Left kidney (tissue), 1 donor: ENCODE measurements at regions not wholly inside any gene's neighbourhood (a gene's known extent, or its start where the extent isn't known, plus 50 kb on each side); places are given as distances from the start of the nearest gene placed in this dataset.

Experiments
- DNase-seq: peaks from one replicate; pipeline ENCODE4 v3.0.0-alpha.2; 2013

DNA sequence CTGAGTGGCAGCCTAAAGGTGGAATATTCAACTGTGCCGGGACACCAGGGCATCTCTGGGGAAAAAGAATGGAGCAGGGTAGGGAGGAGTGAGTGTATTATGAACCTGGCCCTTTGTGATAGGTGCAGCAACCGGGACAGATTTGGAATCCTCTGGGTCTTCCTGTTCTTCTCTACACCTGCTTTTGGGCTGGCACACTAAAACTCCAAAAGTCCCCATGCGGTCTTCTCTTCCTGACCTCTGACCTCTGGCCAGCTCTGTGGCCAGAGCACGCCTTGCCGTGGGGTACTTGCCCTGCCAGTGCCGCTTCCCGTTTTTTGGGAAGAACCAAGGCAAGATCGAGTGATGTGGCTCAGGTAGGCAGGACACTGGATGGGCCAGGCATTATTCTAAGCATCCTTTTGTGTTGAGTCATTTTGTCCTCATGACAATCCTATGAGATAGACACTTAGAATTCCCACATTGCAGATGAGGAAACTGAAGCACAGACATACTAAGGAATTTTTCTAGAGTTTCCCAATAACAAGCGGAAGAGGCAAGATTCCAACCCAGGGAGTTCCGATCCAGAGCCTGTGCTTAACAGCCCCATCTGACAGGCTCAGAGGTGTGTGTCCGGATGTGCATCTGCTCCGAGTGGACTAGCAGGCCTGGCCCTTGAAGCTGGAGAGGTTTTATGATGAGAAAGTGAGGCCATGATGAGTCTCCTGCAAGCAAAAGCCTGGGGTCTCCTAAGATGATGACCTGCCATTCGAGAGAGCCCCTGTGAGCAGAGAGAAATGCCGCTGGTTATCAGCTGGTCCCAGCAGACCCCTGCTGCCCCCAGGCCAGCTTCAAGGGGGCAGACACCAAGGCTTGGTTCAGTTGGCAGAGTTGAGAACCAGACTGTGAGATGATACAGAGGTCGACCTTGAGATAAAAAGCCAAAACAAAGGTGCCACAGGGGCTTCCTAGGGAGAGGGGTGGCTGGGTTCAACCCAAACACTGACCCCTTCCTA is 67.9 kb upstream of the ESRRB start:
- DNase-seq = no peak

DNA sequence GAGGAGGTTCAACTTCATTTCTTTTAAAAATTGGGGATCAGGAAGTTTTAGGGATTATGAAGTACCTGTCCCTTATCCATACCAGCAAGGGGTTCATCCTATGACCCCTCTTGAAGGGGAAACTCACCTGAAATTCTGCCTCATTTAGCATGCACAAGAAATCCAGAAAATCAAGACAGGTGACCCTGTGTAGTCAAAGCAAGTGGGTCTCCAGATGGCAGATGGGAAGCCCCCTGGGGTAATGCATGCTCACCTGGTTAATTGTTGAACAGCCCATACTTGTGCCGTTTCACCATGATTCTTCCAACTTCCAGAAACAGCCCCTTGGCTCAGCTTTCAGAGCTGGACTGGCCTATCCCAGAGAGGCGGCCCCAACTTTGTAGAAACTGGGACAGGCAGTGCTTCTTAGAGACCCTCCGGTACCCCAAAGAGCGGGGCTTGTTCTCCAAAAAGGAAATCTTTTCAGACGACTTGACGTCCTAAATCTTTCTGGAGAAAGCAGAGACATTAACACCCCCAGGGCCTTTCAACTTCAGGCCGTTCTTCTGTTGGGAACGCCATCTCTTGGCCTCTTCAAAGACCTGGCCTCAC is 66.3 kb upstream of the ESRRB start:
- no peak for DNase-seq

DNA sequence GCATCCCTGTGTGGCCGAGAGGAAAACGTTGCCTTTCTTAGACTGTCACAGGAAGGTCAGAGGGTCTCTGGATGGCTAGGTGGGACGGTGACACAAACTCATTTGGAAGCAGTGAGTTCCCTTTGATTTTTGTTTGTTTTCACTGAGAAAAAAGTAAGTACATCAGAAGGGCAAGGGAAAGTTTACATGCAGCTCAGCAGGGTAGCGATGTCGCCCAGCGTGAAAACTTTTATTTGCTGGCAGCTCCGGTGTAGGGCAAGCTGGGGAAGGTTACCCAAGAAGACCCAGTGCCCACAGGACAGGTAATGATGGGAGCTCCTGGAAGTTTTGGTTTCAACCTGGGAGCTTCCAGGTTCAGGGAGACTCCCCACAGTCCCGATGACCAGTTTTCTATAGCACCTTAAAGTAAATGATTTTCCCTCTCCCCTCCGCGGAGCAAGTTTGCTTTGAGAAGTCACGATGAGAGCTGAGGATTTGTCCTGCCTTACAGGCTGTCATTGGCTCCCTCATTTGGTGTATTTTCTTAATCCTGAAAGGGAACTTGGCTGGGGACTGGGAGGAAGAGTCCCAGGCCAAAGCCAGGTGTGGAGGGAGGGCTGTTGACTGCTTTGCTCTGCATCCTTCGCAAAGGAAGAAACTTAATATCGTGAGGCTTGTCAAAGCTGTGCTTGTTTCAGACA is 64.7 kb upstream of the ESRRB start:
- DNase-seq = no peak

DNA sequence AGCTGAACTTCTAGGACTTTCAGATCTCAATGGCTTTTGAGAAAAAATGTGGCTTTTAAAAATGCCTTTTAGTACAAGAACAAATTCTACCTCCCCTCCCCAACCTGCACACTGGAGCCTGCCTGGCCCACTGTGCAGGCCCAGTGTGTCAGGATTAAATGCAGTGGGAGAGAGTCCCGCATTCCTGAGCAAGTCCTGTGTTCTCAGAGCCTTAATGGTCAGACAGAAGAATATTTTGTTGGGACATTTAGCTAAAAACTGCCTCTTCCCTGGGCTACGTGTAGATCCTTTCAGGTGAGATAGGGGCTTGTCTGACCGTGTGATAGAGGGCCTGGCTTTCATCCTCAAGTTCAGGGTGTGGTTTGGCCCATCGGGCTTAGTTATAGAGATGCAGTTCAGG is 63.1 kb upstream of the ESRRB start:
- no peak for DNase-seq

DNA sequence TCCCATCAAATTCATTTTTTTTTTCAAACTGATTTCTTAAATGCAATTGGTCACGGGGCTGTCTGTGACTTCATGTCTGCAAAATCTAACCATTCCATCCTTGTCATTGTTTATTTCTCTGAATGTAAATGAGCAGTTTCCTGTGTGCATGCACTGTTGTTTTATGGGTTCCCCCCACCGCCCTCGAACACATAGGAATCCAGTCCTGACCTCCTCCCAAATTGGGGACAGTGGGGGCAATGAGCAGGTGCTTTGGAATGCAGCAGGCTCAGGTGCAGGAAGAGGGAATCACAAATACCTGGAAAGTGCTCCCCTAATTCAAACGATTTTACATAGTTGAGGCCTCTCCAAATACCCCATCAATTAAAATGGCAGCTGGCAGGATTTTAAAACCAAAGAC is 62.6 kb upstream of the ESRRB start:
- DNase-seq = no peak

DNA sequence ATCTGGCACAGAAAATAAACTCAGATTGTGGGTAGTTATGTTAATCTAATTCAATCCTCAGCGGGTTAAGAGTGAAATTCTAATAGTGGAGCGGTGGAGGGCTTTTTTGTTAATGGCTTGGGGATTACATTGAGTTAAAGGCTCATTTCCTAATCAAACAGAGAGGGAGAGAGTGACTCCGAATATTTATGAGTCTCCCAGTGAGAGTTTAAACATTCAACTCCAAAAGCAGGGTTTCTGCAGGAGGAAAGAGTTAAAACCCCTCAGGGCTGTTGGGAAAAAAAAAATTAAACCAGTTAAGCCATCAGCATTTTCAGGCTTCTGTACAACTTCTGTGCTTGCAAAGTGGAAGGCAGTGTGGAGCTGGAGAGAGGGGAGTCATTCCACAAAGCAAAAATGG is 62.1 kb upstream of the ESRRB start:
- no peak for DNase-seq

DNA sequence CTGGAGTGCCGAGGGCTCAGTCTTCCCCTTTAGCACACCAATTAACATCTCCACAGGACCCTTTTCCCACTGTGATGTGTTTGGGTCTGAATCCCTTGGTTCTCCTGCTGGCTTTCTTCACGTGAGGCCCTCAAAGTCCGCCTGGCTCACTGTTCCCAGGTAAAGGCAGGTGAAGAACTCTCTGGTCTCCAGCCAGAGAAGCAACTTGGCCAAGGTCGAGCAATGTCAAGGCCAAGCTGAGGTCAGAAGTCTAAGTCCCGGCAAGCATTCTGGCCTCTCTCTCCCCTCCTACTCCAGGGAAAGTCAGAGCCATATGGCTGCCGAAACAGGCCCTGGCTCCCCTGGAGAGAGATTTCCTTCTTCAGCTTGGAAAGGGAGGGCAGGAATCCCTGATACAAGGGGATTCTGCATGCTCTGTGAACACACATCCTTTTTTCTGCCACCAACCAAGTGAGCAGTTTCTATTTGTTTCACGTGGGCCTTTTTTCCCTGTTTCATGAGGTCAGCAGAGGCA is 61.4 kb upstream of the ESRRB start:
- DNase-seq = no peak

GRCh38 chr14:76320486-76320885 is 55.5 kb upstream of the ESRRB start:
- no peak for DNase-seq

GRCh38 chr14:76320975-76321374 is 55.0 kb upstream of the ESRRB start:
- no peak for DNase-seq

GRCh38 chr14:76322594-76323220 is 53.2 kb upstream of the ESRRB start:
- DNase-seq = no peak

DNA sequence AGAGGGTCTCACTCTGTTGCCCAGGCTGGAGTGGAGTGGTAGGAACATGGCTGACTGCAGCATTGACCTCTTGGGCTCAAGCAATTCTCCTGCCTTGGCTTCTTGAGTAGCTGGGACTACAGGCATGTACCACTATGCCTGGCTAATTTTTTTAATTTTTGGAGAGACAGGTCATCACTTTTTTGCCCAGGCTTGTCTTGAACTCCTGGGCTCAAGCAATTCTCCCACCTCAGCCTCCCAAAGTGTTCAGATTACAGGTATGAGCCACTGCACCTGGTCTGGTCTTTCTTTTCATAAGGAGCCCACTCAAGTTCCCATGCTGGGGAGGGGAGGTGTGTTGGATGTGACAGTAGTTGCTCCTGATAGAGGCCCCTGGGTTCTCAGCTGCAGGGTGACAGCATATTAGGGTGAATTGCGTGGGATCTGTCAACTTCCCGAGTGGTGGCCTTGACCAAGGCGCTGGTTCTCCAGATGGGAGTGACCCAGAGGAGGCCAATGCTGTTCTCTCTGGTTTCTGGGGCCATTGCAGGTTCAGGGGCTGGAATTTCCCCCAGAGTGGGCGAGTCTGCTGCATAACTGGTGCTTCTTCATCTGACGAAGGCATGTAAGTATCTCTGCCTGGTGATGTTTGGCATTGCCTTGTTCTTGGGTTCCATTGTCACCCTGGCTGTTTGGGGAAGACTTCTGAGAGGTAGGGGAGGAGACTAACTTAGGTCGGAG is 52.4 kb upstream of the ESRRB start:
- DNase-seq = no peak

- DNase-seq = no peak
Observed at GRCh38 chr14:76324133-76324532, 51.8 kb upstream of the ESRRB start.
